ENCODE measurements at regions not wholly inside any gene's neighbourhood (a gene's known extent, or its start where the extent isn't known, plus 50 kb on each side); places are given as distances from the start of the nearest gene placed in this dataset.

- TF ChIP-seq CTCF (IDR thresholded peaks at IDR 0.05) (no peak), CHD2 (IDR thresholded peaks at IDR 0.05; ENCODE audit: low read length, partially characterized antibody) (no peak), KDM5A (IDR thresholded peaks at IDR 0.05) (no peak), EP300 (IDR thresholded peaks at IDR 0.05) (no peak), MYC (IDR thresholded peaks at IDR 0.05; ENCODE audit: borderline replicate concordance, low read length) (no peak), BHLHE40 (IDR thresholded peaks at IDR 0.05; ENCODE audit: low read depth, low read length) (no peak), MAX (IDR thresholded peaks at IDR 0.05) (no peak), POLR2A (IDR thresholded peaks at IDR 0.05; ENCODE audit: low read length) (no peak), USF2 (IDR thresholded peaks at IDR 0.05) (no peak)
These were observed 185.8 kb upstream of the STK26 start for GRCh38 chrX:131837325-131837724.

All from A549 (cell line).